Stimulated activated naive CD8-positive, alpha-beta T cell treated with anti-CD3 and anti-CD28 coated beads, Interleukin-15, Interleukin-2, amounts not matched to agents 100 U/mL and 50 U/mL, for 24 hours (primary cell): ENCODE measurements at regions not wholly inside any gene's neighbourhood (a gene's known extent, or its start where the extent isn't known, plus 50 kb on each side); places are given as distances from the start of the nearest gene placed in this dataset.
"Not testable (repeated sequence)": the region's sequence is repeated elsewhere in the genome, so short reads cannot be mapped to it uniquely, and the experiment has no call there.

Experiments
- ATAC-seq: fragments of 150-1000 bp; cut with Tn5 transposase; one replicate; pipeline ENCODE4 v1.10.0; 2021
- DNase-seq: peaks from one replicate; pipeline ENCODE4 v3.0.0; 2021

- ATAC-seq (peak; percentile 87), DNase-seq (peak; percentile 64)
Observed at GRCh38 chr5:159456722-159457465, 126.6 kb upstream of the IL12B start.

GRCh38 chr5:159458217-159458711, 128.0 kb upstream of the IL12B start:
- DNase-seq (peak; percentile 32), ATAC-seq (peak; percentile 53)

GRCh38 chr5:159459132-159459627, 128.9 kb upstream of the IL12B start:
- ATAC-seq (peak; percentile 10), DNase-seq (no peak)

- DNase-seq (no peak), ATAC-seq (peak; percentile 42)
Observed at GRCh38 chr5:159459951-159460538, 129.8 kb upstream of the IL12B start.

GRCh38 chr5:159463590-159464321, 133.5 kb upstream of the IL12B start:
- ATAC-seq (no peak), DNase-seq (no peak)

GRCh38 chr5:159465604-159466003, 135.3 kb upstream of the IL12B start:
- no peak for ATAC-seq
- no peak for DNase-seq

- no peak for DNase-seq
- ATAC-seq, result no peak
Observed at GRCh38 chr5:159467666-159468065, 137.4 kb upstream of the IL12B start.

GRCh38 chr5:159469496-159470372, 139.4 kb upstream of the IL12B start:
- ATAC-seq (no peak), DNase-seq (no peak)

- DNase-seq (no peak), ATAC-seq (no peak)
Observed at GRCh38 chr5:159471904-159472303, 141.6 kb upstream of the IL12B start.

- ATAC-seq, result no peak
Observed at GRCh38 chr5:159475026-159475425, 144.7 kb upstream of the IL12B start.

GRCh38 chr5:159478950-159479349, 148.7 kb upstream of the IL12B start:
- DNase-seq, result no peak
- ATAC-seq, result no peak

More at GRCh38 chr5:159475026-159475425, 144.7 kb upstream of the IL12B start:
- no peak for DNase-seq

- DNase-seq, result no peak
- no peak for ATAC-seq
Observed at GRCh38 chr5:159480849-159481248, 150.6 kb upstream of the IL12B start.

GRCh38 chr5:159481751-159482150, 151.5 kb upstream of the IL12B start:
- DNase-seq (no peak), ATAC-seq (no peak)

- ATAC-seq (no peak), DNase-seq (no peak)
Observed at GRCh38 chr5:159486836-159487235, 156.5 kb upstream of the IL12B start.

GRCh38 chr5:159488516-159488915, 158.2 kb upstream of the IL12B start:
- ATAC-seq (no peak), DNase-seq (no peak)

- DNase-seq (no peak), ATAC-seq (no peak)
Observed at GRCh38 chr5:159489779-159490178, 159.5 kb upstream of the IL12B start.

GRCh38 chr5:159490507-159490906, 160.2 kb upstream of the IL12B start:
- ATAC-seq, result no peak

GRCh38 chr5:159493696-159494095, 163.4 kb upstream of the IL12B start:
- no peak for ATAC-seq

More at GRCh38 chr5:159490507-159490906, 160.2 kb upstream of the IL12B start:
- no peak for DNase-seq

GRCh38 chr5:159496773-159497172, 166.5 kb upstream of the IL12B start:
- ATAC-seq, result no peak
- DNase-seq, result no peak

More at GRCh38 chr5:159493696-159494095, 163.4 kb upstream of the IL12B start:
- no peak for DNase-seq

- DNase-seq (no peak), ATAC-seq (no peak)
Observed at GRCh38 chr5:159497221-159497620, 166.9 kb upstream of the IL12B start.

- DNase-seq, result no peak
Observed at GRCh38 chr5:159498630-159499029, 168.3 kb upstream of the IL12B start.

GRCh38 chr5:159502116-159502515, 171.8 kb upstream of the IL12B start:
- not testable (repeated sequence) for ATAC-seq, DNase-seq

More at GRCh38 chr5:159498630-159499029, 168.3 kb upstream of the IL12B start:
- no peak for ATAC-seq
